ENCODE measurements at regions not wholly inside any gene's neighbourhood (a gene's known extent, or its start where the extent isn't known, plus 50 kb on each side); places are given as distances from the start of the nearest gene placed in this dataset.
"Not testable (repeated sequence)": the region's sequence is repeated elsewhere in the genome, so short reads cannot be mapped to it uniquely, and the experiment has no call there.

GRCh38 chr13:67574320-67575233 is 344.4 kb upstream of the PCDH9 start:
- no peak for DNase-seq (ENCODE audit: low spot score)

- no peak for DNase-seq (ENCODE audit: low spot score)
These were observed 338.1 kb upstream of the PCDH9 start for GRCh38 chr13:67568205-67568604.

- DNase-seq (ENCODE audit: low spot score): no peak
These were observed 327.6 kb upstream of the PCDH9 start for GRCh38 chr13:67557642-67558241.

- no peak for DNase-seq (ENCODE audit: low spot score)
These were observed 327.0 kb upstream of the PCDH9 start for GRCh38 chr13:67557118-67557517.

- no peak for DNase-seq (ENCODE audit: low spot score)
These were observed 324.8 kb upstream of the PCDH9 start for GRCh38 chr13:67554746-67555452.

GRCh38 chr13:67554286-67554685 is 324.1 kb upstream of the PCDH9 start:
- no peak for DNase-seq (ENCODE audit: low spot score)

GRCh38 chr13:67549331-67549730 is 319.2 kb upstream of the PCDH9 start:
- DNase-seq (ENCODE audit: low spot score): no peak

- no peak for DNase-seq (ENCODE audit: low spot score)
These were observed 308.8 kb upstream of the PCDH9 start for GRCh38 chr13:67538906-67539305.

GRCh38 chr13:67520886-67521285 is 290.8 kb upstream of the PCDH9 start:
- DNase-seq (ENCODE audit: low spot score): no peak

- no peak for DNase-seq (ENCODE audit: low spot score)
These were observed 289.2 kb upstream of the PCDH9 start for GRCh38 chr13:67519356-67519755.

- DNase-seq (ENCODE audit: low spot score): no peak
These were observed 288.6 kb upstream of the PCDH9 start for GRCh38 chr13:67518785-67519184.

GRCh38 chr13:67515895-67516294 is 285.8 kb upstream of the PCDH9 start:
- no peak for DNase-seq (ENCODE audit: low spot score)

GRCh38 chr13:67509018-67509417 is 278.9 kb upstream of the PCDH9 start:
- DNase-seq (ENCODE audit: low spot score): no peak

GRCh38 chr13:67508275-67508674 is 278.1 kb upstream of the PCDH9 start:
- not testable (repeated sequence) for DNase-seq (ENCODE audit: low spot score)

- no peak for DNase-seq (ENCODE audit: low spot score)
These were observed 276.3 kb upstream of the PCDH9 start for GRCh38 chr13:67506407-67506806.

GRCh38 chr13:67505376-67505775 is 275.2 kb upstream of the PCDH9 start:
- no peak for DNase-seq (ENCODE audit: low spot score)

GRCh38 chr13:67498948-67499347 is 268.8 kb upstream of the PCDH9 start:
- no peak for DNase-seq (ENCODE audit: low spot score)

GRCh38 chr13:67493835-67494234 is 263.7 kb upstream of the PCDH9 start:
- DNase-seq (ENCODE audit: low spot score): no peak

- no peak for DNase-seq (ENCODE audit: low spot score)
These were observed 258.9 kb upstream of the PCDH9 start for GRCh38 chr13:67489016-67489415.

- no peak for DNase-seq (ENCODE audit: low spot score)
These were observed 251.3 kb upstream of the PCDH9 start for GRCh38 chr13:67481445-67481844.

- no peak for DNase-seq (ENCODE audit: low spot score)
These were observed 244.0 kb upstream of the PCDH9 start for GRCh38 chr13:67474115-67474514.

GRCh38 chr13:67469623-67470022 is 239.5 kb upstream of the PCDH9 start:
- DNase-seq (ENCODE audit: low spot score): no peak

GRCh38 chr13:67466569-67466968 is 236.4 kb upstream of the PCDH9 start:
- DNase-seq (ENCODE audit: low spot score): no peak

All from HT-29 (cell line).